ENCODE measurements at regions not wholly inside any gene's neighbourhood (a gene's known extent, or its start where the extent isn't known, plus 50 kb on each side); places are given as distances from the start of the nearest gene placed in this dataset.

DNA sequence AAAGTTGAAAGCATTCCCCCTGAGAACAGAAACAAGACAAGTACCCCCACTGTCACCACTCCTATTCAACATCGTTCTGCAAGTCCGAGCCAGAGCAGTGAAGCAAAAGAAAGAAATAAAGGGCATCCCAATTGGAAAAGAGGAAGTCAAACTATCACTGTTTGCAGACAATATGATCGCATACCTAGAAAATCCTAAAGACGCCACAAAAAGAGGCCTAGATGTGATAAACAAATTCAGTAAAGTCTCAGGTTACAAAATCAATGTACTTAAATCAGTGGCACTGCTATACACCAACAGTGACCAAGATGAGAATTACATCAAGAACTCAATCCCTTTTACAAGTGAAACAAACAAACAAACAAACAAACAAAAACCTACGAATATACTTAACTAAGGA is 87.7 kb upstream of the COCH start:
- Histone ChIP-seq H3K4me1 (ENCODE audit: control insufficient read depth, insufficient read depth, low read length) (no peaks in the 10 kb centered on the region), H2BK15ac (ENCODE audit: low read depth, low read length) (no peak overlapping the region), H4K8ac (ENCODE audit: low read depth in 2 of 2, low read length in 2 of 2) (no peak overlapping the region), H2BK20ac (ENCODE audit: low read depth, low read length) (no peak overlapping the region), H3K27ac (ENCODE audit: insufficient read depth, low read length) (no peak overlapping the region), H3K9me3 (ENCODE audit: control insufficient read depth, insufficient read depth, low read length) (no peaks in the 10 kb centered on the region), H3K27me3 (ENCODE audit: control insufficient read depth, insufficient read depth, low read length) (peaks cover 3% of the 10 kb centered on the region; the same call in 1 of the 2 replicates), H4K91ac (ENCODE audit: insufficient read depth, low read depth, low read length) (no peak overlapping the region), H3K9me1 (ENCODE audit: insufficient read depth, low read length) (no peaks in the 10 kb centered on the region), H2AK5ac (ENCODE audit: low read depth, low read length) (no peak overlapping the region), H3K14ac (replicated peaks; ENCODE audit: low read depth, low read length) (no peak overlapping the region), H3K23ac (ENCODE audit: low read depth, low read length) (no peak overlapping the region), H3K18ac (ENCODE audit: low read depth, low read length) (no peak overlapping the region), H3K4ac (ENCODE audit: low read depth, low read length) (no peak overlapping the region), H2AK9ac (replicated peaks; ENCODE audit: low read depth, low read length, poor library complexity) (no peak overlapping the region), H3K36me3 (ENCODE audit: control insufficient read depth, insufficient read depth, low read length) (no peaks in the 10 kb centered on the region), H2BK5ac (ENCODE audit: low read depth, low read length, poor library complexity, severe bottlenecking) (no peak overlapping the region), H3K56ac (ENCODE audit: extremely low read depth, insufficient read depth, low read length) (no peak overlapping the region), H3K4me3 (ENCODE audit: insufficient read depth, low read depth, low read length) (no peak overlapping the region), H2AFZ (replicated peaks; ENCODE audit: low read length, poor library complexity) (no peak overlapping the region), H3K4me2 (ENCODE audit: low read depth, low read length) (no peak overlapping the region), H3K9ac (ENCODE audit: low read depth, low read length) (no peak overlapping the region), H4K20me1 (ENCODE audit: insufficient read depth, low read length) (no peaks in the 10 kb centered on the region), H3K79me1 (ENCODE audit: low read depth in 1 of 2, low read length in 2 of 2) (no peaks in the 10 kb centered on the region), H4K5ac (ENCODE audit: low read depth, low read length) (no peak overlapping the region), H2BK120ac (ENCODE audit: low read depth, low read length) (no peak overlapping the region)
- DNase-seq, result no peak
- intact Hi-C loops (cut with micrococcal nuclease), result loop anchor here (2.0 kb wide), 1 partner anchor 14 kb away; no protein-coding TSS in a partner anchor
- dilution Hi-C loops (cut with HindIII; ENCODE audit: low sequenced_read_pairs, unreplicated experiment), result no loop called here
- whole genome bisulfite sequencing, 2 experiments (ENCODE audit: extremely low coverage in 2 of 2, insufficient read length in 1 of 2), result no CpG with 5 or more reads among the region's 5 CpGs
- ChIA-PET POLR2A (ENCODE audit: unreplicated experiment) (no interaction called here), CTCF (no interaction called here)
- in situ Hi-C loops (cut with MboI; ENCODE audit: low sequenced_read_pairs), result no loop called here
- no peak for ATAC-seq (ENCODE audit: low read depth)
- TF ChIP-seq MXI1 (IDR thresholded peaks at IDR 0.05; ENCODE audit: borderline replicate concordance, low read depth, low read length) (no peak), FOS (IDR thresholded peaks at IDR 0.05; ENCODE audit: low read depth, low read length) (no peak), BHLHE40 (IDR thresholded peaks at IDR 0.05; ENCODE audit: low read depth, low read length) (no peak), POLR2A (IDR thresholded peaks at IDR 0.05; ENCODE audit: low read depth, low read length) (no peak), NFE2L2 (IDR thresholded peaks at IDR 0.05; ENCODE audit: low read depth, low read length) (no peak), SMC3 (IDR thresholded peaks at IDR 0.05; ENCODE audit: low read depth, low read length) (no peak)
- TF ChIP-seq, protein P1, sequence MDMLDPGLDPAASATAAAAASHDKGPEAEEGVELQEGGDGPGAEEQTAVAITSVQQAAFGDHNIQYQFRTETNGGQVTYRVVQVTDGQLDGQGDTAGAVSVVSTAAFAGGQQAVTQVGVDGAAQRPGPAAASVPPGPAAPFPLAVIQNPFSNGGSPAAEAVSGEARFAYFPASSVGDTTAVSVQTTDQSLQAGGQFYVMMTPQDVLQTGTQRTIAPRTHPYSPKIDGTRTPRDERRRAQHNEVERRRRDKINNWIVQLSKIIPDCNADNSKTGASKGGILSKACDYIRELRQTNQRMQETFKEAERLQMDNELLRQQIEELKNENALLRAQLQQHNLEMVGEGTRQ (IDR thresholded peaks at IDR 0.05; ENCODE audit: low read depth, low read length), result no peak
- TF ChIP-seq, protein P2, sequence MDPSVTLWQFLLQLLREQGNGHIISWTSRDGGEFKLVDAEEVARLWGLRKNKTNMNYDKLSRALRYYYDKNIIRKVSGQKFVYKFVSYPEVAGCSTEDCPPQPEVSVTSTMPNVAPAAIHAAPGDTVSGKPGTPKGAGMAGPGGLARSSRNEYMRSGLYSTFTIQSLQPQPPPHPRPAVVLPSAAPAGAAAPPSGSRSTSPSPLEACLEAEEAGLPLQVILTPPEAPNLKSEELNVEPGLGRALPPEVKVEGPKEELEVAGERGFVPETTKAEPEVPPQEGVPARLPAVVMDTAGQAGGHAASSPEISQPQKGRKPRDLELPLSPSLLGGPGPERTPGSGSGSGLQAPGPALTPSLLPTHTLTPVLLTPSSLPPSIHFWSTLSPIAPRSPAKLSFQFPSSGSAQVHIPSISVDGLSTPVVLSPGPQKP (IDR thresholded peaks at IDR 0.05; ENCODE audit: borderline replicate concordance, low read depth, low read length), result no peak
- BruUV-seq (replicated peaks), result no TSS peak

Measured in IMR-90 (cell line).